Large intestine (tissue), 3 donors: ENCODE measurements at regions not wholly inside any gene's neighbourhood (a gene's known extent, or its start where the extent isn't known, plus 50 kb on each side); places are given as distances from the start of the nearest gene placed in this dataset.
A peak's percentile ranks its signal among the peaks of the same experiment; 100 is the strongest.

ENCODE experiments used
- DNase-seq, 2 donors: peaks; one replicate each; pipeline versions ENCODE4 v3.0.0 to v3.0.0-alpha.2; 2013
- H3K27ac ChIP-seq: one replicate; pipeline ENCODE4 v1.5.1; 2013; ENCODE audit warnings: low read length
- H3K27me3 ChIP-seq: 2 replicates; pipeline ENCODE4 v1.6.1; 2013; ENCODE audit warnings: low read length; ENCODE audit not compliant: control insufficient read depth, insufficient read depth
- H3K36me3 ChIP-seq: 2 replicates; pipeline ENCODE4 v1.6.1; 2013; ENCODE audit warnings: low read length; ENCODE audit not compliant: control insufficient read depth, insufficient read depth
- H3K4me1 ChIP-seq: one replicate; pipeline ENCODE4 v1.6.1; 2013; ENCODE audit warnings: low read length; ENCODE audit not compliant: control insufficient read depth, insufficient read depth
- H3K4me3 ChIP-seq: one replicate; pipeline ENCODE4 v1.5.1; 2013; ENCODE audit warnings: low read length
- H3K9me3 ChIP-seq: one replicate; pipeline ENCODE4 v1.6.1; 2013; ENCODE audit warnings: mild to moderate bottlenecking, low read depth, low read length, moderate library complexity; ENCODE audit not compliant: control insufficient read depth
- WGBS: methylation state at CpG from one replicate; pipeline ENCODE4 v1.1.5; 2013; ENCODE audit warnings: low lambda C conversion rate; ENCODE audit not compliant: insufficient coverage; 5-methylcytosine and 5-hydroxymethylcytosine counted together

- Histone ChIP-seq H3K4me3 (no peak overlapping the region), H3K27ac (no peak overlapping the region), H3K4me1 (no peaks in the 10 kb centered on the region), H3K27me3 (no peaks in the 10 kb centered on the region), H3K36me3 (no peaks in the 10 kb centered on the region), H3K9me3 (no peaks in the 10 kb centered on the region)
- DNase-seq = no peak
- WGBS = 83% methylated on average over 2 of the region's 10 CpGs
These were observed 902.5 kb downstream of the KCNJ2 start for GRCh38 chr17:71071837-71072236.

GRCh38 chr17:71080937-71081336 is 911.6 kb downstream of the KCNJ2 start:
- H3K36me3 ChIP-seq = no peaks in the 10 kb centered on the region
- H3K9me3 ChIP-seq = no peaks in the 10 kb centered on the region
- H3K4me3 ChIP-seq = no peak overlapping the region
- H3K27ac ChIP-seq = no peak overlapping the region
- WGBS = 100% methylated on average over 1 of the region's 11 CpGs
- no peak for DNase-seq
- H3K27me3 ChIP-seq = no peaks in the 10 kb centered on the region
- no peaks in the 10 kb centered on the region for H3K4me1 ChIP-seq

- no peaks in the 10 kb centered on the region for H3K36me3 ChIP-seq
- no peaks in the 10 kb centered on the region for H3K27me3 ChIP-seq
- H3K4me1 ChIP-seq = no peaks in the 10 kb centered on the region
- H3K27ac ChIP-seq = no peak overlapping the region
- no peak overlapping the region for H3K4me3 ChIP-seq
- no peak for DNase-seq
- no peaks in the 10 kb centered on the region for H3K9me3 ChIP-seq
These were observed 912.3 kb downstream of the KCNJ2 start for GRCh38 chr17:71081666-71082065.

GRCh38 chr17:71084219-71084618 is 914.9 kb downstream of the KCNJ2 start:
- H3K36me3 ChIP-seq = no peaks in the 10 kb centered on the region
- no peaks in the 10 kb centered on the region for H3K27me3 ChIP-seq
- WGBS = 50% methylated on average over 1 of the region's 5 CpGs
- no peaks in the 10 kb centered on the region for H3K9me3 ChIP-seq
- H3K4me3 ChIP-seq = no peak overlapping the region
- no peaks in the 10 kb centered on the region for H3K4me1 ChIP-seq
- no peak overlapping the region for H3K27ac ChIP-seq
- DNase-seq = peak in 1 of 2 donors; percentile 3

- no peak overlapping the region for H3K27ac ChIP-seq
- H3K4me1 ChIP-seq = no peaks in the 10 kb centered on the region
- no CpG with 5 or more reads among the region's 3 CpGs for WGBS
- no peak for DNase-seq
- no peaks in the 10 kb centered on the region for H3K9me3 ChIP-seq
- H3K36me3 ChIP-seq = no peaks in the 10 kb centered on the region
- H3K4me3 ChIP-seq = no peak overlapping the region
- no peaks in the 10 kb centered on the region for H3K27me3 ChIP-seq
These were observed 915.5 kb downstream of the KCNJ2 start for GRCh38 chr17:71084838-71085237.

GRCh38 chr17:71085238-71086033 is 916.1 kb downstream of the KCNJ2 start:
- 0% methylated on average over 1 of the region's 5 CpGs for WGBS
- Histone ChIP-seq H3K36me3 (no peaks in the 10 kb centered on the region), H3K4me1 (no peaks in the 10 kb centered on the region), H3K27ac (no peak overlapping the region), H3K4me3 (no peak overlapping the region), H3K9me3 (no peaks in the 10 kb centered on the region), H3K27me3 (no peaks in the 10 kb centered on the region)
- no peak for DNase-seq

GRCh38 chr17:71089431-71089830 is 920.1 kb downstream of the KCNJ2 start:
- H3K9me3 ChIP-seq = no peaks in the 10 kb centered on the region
- H3K27ac ChIP-seq = no peak overlapping the region
- no peak overlapping the region for H3K4me3 ChIP-seq
- no CpG with 5 or more reads among the region's 1 CpG for WGBS
- H3K36me3 ChIP-seq = no peaks in the 10 kb centered on the region
- H3K27me3 ChIP-seq = no peaks in the 10 kb centered on the region
- no peak for DNase-seq
- H3K4me1 ChIP-seq = no peaks in the 10 kb centered on the region

- Histone ChIP-seq H3K36me3 (no peaks in the 10 kb centered on the region), H3K9me3 (no peaks in the 10 kb centered on the region), H3K4me3 (no peak overlapping the region), H3K4me1 (no peaks in the 10 kb centered on the region), H3K27me3 (no peaks in the 10 kb centered on the region), H3K27ac (no peak overlapping the region)
- 67% methylated on average over 1 of the region's 4 CpGs for WGBS
- no peak for DNase-seq
These were observed 928.7 kb downstream of the KCNJ2 start for GRCh38 chr17:71098071-71098470.

GRCh38 chr17:71099003-71099714 is 929.8 kb downstream of the KCNJ2 start:
- no CpG with 5 or more reads among the region's 5 CpGs for WGBS

GRCh38 chr17:71102777-71103176 is 933.4 kb downstream of the KCNJ2 start:
- Histone ChIP-seq H3K9me3 (no peaks in the 10 kb centered on the region), H3K27me3 (no peaks in the 10 kb centered on the region), H3K27ac (no peak overlapping the region), H3K4me3 (no peak overlapping the region), H3K4me1 (no peaks in the 10 kb centered on the region), H3K36me3 (no peaks in the 10 kb centered on the region)
- no peak for DNase-seq

More at GRCh38 chr17:71099003-71099714, 929.8 kb downstream of the KCNJ2 start:
- no peaks in the 10 kb centered on the region for H3K9me3 ChIP-seq
- no peaks in the 10 kb centered on the region for H3K27me3 ChIP-seq
- DNase-seq = no peak
- H3K27ac ChIP-seq = no peak overlapping the region
- H3K4me1 ChIP-seq = no peaks in the 10 kb centered on the region
- H3K36me3 ChIP-seq = no peaks in the 10 kb centered on the region
- no peak overlapping the region for H3K4me3 ChIP-seq

GRCh38 chr17:71104225-71104624 is 934.9 kb downstream of the KCNJ2 start:
- no peak for DNase-seq
- Histone ChIP-seq H3K4me3 (no peak overlapping the region), H3K27me3 (no peaks in the 10 kb centered on the region), H3K4me1 (no peaks in the 10 kb centered on the region), H3K9me3 (no peaks in the 10 kb centered on the region), H3K36me3 (no peaks in the 10 kb centered on the region), H3K27ac (no peak overlapping the region)
